ENCODE measurements at regions not wholly inside any gene's neighbourhood (a gene's known extent, or its start where the extent isn't known, plus 50 kb on each side); places are given as distances from the start of the nearest gene placed in this dataset.
A peak's percentile ranks its signal among the peaks of the same experiment; 100 is the strongest.

GRCh38 chr2:57343391-57344006 is 703.1 kb upstream of the VRK2 start:
- no peak overlapping the region for H3K4me3 ChIP-seq (replicated peaks; ENCODE audit: low read depth, low read length)
- TF ChIP-seq CTCF (IDR thresholded peaks at IDR 0.05; ENCODE audit: low read length, missing control alignments), result no peak
- no peak for DNase-seq (ENCODE audit: low read depth)

- TF ChIP-seq CTCF (IDR thresholded peaks at IDR 0.05; ENCODE audit: low read length, missing control alignments), result no peak
- no peak overlapping the region for H3K4me3 ChIP-seq (replicated peaks; ENCODE audit: low read depth, low read length)
- no peak for DNase-seq (ENCODE audit: low read depth)
Measured at GRCh38 chr2:57368190-57368589, 678.4 kb upstream of the VRK2 start.

GRCh38 chr2:57370882-57371585 is 675.6 kb upstream of the VRK2 start:
- H3K4me3 ChIP-seq (replicated peaks; ENCODE audit: low read depth, low read length), result no peak overlapping the region
- DNase-seq (ENCODE audit: low read depth), result peak; percentile 1
- no peak for TF ChIP-seq CTCF (IDR thresholded peaks at IDR 0.05; ENCODE audit: low read length, missing control alignments)

- no peak for DNase-seq (ENCODE audit: low read depth)
- no peak for TF ChIP-seq CTCF (IDR thresholded peaks at IDR 0.05; ENCODE audit: low read length, missing control alignments)
- no peak overlapping the region for H3K4me3 ChIP-seq (replicated peaks; ENCODE audit: low read depth, low read length)
Measured at GRCh38 chr2:57372237-57372984, 674.2 kb upstream of the VRK2 start.

- no peak for TF ChIP-seq CTCF (IDR thresholded peaks at IDR 0.05; ENCODE audit: low read length, missing control alignments)
- DNase-seq (ENCODE audit: low read depth), result peak; percentile 72
- H3K4me3 ChIP-seq (replicated peaks; ENCODE audit: low read depth, low read length), result no peak overlapping the region
Measured at GRCh38 chr2:57373530-57373929, 673.1 kb upstream of the VRK2 start.

- TF ChIP-seq CTCF (IDR thresholded peaks at IDR 0.05; ENCODE audit: low read length, missing control alignments), result no peak
- DNase-seq (ENCODE audit: low read depth), result peak; percentile 6
- H3K4me3 ChIP-seq (replicated peaks; ENCODE audit: low read depth, low read length), result no peak overlapping the region
Measured at GRCh38 chr2:57376985-57377384, 669.6 kb upstream of the VRK2 start.

All from fibroblast of pulmonary artery (primary cell).